NOMO-1 (cell line): ENCODE measurements at regions not wholly inside any gene's neighbourhood (a gene's known extent, or its start where the extent isn't known, plus 50 kb on each side); places are given as distances from the start of the nearest gene placed in this dataset.
"Not testable (repeated sequence)": the region's sequence is repeated elsewhere in the genome, so short reads cannot be mapped to it uniquely, and the experiment has no call there.

Source experiments
- DNase-seq, 2 experiments: peaks; one replicate each; lab custom pipeline; 2025; ENCODE audit not compliant: unreplicated experiment in 2 of 2; lab: John Stamatoyannopoulos, UW

DNA sequence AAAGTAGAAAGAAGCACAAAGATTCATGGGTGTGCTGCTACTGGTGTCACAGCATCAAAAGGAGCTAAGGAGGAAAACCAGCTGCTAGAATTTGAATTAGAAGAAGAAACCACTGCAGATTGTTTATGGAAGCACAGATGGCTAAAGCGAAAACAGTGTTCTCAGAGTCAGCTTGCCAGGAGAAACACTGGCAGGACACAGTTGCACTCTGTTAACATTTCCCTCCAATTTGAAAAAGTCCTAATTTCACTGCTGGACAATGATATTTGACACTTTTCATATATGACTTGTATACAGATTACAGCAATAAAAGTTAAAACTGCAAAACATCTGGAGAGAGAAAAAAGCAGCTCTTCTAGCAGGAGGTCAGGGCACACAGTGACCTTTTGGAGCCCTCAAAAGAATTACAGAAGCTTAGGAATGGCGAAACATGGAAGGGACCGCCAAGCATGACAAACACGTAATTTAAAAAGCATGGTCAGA is 314.5 kb downstream of the COL12A1 start:
- no peak for DNase-seq

DNA sequence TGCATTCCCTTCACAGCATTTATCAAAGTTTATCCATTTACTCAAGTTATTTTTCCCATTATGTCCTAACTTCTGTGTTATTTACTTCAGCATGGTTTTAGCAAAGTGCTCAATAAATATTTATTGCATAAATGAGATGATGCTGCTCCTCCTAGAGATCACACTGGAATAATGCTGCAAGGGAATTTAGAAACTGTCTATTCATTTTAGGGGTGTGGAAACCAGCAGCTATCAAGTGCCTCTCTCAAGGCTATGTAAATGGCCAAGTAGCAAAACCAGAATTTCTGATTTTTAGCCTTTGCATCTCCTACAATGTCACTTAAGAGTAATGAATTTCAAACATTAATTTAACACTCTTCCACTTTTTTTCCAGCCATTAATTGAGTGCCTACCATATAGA is 316.2 kb downstream of the COL12A1 start:
- no peak for DNase-seq

DNA sequence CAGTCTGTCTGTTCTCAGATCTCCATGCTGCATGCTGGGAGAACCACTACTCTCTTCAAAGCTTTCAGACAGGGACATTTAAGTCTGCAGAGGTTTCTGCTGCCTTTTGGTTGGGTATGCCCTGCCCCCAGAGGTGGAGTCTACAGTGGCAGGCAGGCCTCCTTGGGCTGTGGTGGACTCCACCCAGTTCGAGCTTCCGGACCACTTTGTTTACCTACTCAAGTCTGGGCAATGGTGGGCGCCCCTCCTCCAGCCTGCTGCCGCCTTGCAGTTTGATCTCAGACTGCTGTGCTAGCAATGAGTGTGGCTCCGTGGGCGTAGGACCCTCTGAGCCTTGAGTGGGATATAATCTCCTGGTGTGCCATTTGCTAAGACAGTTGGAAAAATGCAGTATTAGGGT is 317.1 kb downstream of the COL12A1 start:
- not testable (repeated sequence) for DNase-seq

DNA sequence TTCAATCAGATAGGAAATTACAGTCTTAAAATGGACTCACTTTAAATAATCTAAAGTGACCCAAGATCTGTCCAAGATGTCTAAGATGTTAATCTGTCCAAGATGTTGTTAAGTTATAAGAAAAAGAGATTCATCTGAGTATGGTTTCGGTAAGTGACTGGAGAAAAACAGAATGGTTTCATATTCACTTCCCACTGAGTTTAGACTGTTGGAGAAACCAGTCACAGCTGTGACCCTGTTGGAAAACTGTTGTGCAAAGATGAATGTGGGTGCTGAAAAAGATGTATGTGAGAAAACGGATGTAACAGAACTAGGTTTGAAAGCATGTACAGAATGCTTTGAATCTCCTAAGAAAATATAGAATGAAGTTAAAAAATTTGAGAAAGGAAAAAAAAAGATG is 325.9 kb downstream of the COL12A1 start:
- DNase-seq: no peak

DNA sequence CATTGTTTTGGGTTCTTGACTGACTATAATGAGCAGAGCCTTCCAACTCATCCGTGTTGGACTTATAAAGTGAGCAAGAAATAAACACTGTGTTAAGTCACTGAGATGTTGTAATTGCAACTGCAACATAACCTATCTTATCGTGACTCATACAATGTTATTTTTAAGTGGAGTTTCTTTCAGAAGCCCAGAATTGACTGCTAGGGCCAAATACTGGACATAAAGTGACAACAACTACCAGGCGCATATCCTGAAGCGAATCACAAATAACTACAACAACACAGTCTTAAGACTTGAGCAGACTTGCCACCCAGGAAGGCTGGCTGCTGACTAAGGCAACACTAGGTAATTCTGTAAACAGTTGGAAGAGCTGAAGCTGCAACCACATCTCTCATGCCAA is 326.6 kb downstream of the COL12A1 start:
- DNase-seq: no peak

DNA sequence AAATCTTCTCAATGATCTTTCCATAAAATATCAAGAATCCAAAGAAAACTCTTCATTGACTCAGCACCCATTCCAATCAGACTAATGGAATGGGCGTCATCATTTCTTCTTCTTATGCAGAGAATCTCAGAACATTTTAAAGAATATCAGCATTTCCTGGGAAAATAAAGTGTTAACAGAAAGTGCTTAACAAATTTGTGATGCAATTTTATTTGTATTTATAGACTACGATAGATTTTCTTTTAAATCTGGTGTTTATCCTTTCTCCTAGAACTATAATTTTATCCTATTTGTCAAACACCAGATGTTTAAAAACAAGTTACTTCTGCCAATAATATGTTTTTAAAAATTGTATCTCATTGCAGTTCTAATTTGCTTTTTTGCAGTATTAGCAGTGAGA is 330.7 kb downstream of the COL12A1 start:
- no peak for DNase-seq

DNA sequence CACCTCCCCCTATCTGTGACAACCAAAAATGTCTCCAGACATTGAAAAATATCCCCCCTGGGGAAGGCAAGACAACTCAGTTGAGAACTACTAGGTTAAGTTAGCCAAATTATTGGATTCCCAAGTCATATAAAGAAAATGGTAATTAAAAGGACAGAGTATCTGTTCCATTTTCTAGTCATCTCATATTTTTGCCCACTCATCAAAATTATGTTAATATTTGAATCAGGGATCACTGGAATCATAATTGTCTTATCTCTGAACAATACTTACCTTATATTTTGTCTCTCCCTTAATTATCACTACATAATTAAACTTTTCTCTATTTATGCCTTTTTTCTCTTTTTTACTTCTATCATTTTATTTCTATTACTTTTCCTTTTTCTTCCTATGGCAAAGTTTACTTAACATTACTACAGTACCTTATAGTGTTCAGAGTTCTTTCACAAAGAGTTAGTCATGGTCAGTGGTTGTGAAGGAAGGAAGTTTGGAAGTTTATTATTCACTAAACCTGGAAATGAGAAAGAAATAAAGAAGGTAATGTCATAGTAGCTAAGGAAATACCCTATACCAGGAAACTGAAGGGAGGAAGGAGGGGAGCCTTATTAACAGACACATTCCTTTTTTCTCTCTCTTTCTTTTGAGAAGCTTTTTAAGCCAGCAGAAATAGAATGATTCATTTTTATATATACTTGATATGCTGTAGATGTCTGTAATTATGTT is 332.9 kb downstream of the COL12A1 start:
- DNase-seq: no peak

DNA sequence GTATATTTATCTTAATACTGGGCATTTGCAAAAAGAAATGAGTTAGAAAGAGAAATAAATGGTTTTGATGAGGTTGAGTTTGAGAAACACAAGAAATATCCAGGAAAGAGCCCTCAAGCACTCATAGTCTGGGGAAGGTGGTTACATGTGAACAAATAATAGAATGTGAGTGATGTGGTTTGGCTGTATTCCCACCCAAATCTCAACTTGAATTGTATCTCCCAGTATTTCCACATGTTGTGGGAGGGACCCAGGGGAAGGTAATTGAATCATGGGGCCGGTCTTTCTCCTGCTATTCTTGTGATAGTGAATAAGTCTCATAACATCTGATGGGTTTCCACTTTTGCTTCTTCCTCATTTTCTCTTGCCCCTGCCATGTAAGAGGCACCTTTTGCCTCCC is 334.1 kb downstream of the COL12A1 start:
- DNase-seq: no peak

DNA sequence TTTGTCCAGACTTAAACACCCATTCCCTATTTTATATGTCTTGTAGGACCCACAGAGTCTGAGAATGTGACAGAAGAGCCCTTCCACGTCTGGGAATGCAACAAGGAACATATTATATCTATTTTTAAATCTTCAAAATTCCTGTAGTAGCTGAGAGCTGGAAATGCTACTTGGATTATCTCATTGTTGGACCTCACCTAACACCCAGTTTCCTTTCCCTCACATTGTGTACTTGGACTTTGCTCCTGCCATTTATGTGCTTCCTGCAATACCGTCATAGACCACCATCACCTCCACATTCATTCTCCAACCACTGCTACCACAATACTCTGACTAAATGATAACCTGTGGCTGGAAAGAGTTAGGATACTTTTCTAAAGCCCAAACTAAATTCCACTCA is 335.4 kb downstream of the COL12A1 start:
- DNase-seq: no peak

DNA sequence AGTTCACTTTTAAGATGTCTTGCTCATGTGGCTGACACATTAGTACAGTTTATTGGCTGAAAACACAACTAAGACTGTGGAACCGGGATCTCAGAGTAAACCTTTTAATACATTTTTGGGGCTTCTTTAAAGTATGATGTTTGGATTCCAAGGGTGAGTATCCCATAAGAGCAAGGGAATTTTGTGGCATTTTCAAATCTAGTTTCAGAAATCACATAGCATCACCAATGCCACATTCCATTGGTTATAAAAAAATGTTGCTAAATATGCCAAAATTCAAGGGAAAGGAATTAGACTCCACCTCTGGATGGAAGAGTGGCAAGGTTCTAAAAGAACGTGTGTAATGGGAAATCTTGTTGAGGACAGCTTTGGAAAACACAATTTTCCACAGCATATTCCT is 338.6 kb downstream of the COL12A1 start:
- DNase-seq: no peak

DNA sequence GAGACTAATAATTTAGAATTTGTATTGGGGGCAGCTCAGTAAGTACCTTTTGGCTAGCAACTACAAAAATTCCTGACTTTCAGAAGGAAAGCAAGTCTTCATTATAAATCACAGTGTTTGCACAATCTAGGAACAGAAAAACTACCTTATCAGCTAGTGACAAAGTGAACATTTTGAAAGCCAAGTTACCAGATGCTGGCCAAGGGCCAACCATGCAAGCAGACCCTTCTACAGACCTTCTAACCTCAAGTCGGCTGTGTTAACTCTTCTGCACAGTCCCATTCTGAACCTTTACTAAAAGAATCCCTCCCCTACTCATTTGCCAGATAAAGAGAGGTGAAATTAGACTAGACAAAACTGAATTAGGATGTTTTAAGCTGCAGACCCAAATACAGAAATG is 341.9 kb downstream of the COL12A1 start:
- DNase-seq: no peak

DNA sequence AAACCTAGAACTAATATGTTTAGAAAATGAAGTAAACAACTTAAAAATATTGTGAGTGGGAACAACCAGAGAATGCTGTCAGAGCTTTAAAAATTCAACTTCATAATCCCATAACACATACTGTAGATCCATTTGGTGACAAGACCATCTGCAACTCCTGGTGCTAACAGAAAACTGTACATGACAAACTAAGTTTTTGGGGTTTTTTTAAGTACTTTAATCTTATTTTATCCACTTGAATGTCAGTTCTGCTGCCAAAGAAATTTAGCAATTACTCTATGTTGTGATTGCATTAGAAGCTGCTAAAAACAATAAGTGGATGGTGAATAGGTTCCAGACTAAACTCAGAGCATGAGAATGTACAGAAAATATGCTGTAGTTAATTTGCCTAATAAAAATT is 345.4 kb downstream of the COL12A1 start:
- DNase-seq: no peak

DNA sequence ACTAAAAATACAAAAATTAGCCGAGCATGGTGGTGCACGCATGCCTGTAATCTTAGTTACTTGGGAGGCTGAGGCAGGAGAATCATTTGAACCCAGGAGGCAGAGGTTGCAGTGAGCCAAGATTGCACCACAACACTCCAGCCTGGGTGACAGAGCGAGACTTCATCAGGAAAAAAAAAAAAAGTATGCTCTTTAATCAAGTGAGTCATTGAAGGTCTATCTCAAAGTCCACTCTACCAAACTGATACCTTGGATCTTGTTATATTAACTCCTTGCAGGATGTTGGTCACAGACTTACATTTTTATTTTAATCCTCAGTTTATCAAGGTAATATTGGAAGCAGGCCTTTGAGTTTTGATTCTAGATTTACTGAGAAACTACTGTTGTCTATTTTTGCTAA is 348.7 kb downstream of the COL12A1 start:
- DNase-seq: no peak

DNA sequence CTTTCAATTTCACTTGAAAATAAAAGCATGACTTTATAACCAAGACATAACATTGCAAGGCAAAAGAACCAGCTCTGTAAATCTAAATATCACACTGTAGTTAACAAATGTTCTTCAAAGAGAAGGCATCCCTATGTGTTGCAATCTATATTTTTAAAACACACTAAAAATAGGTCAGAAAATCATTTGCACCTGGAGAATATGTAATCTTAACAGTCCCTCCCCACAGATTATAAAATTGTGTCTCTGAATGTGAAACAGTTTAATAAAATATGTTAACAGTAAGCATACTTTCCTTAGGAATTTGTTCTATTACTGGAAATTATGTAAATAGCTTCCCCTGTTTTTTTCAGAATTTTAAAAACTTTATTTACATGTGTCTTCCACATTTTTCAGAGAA is 351.9 kb downstream of the COL12A1 start:
- no peak for DNase-seq

DNA sequence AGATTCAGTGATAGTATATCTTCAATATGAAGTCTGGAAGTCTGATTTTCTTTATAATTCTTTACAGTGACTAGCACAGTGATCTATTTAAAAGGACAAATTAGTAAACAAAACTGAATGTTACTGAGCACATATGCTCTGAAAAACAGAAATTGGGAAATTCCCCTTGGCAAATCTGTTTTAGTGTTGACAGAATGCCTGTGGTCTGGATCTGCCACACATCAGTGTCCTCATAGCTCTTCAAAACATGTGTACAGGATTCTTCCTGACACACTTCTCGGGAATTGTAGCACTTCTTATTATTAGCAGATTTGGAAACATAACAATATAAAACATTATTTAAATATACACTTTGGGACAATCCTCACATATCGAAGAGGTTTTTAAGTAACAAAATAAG is 354.3 kb downstream of the COL12A1 start:
- DNase-seq: no peak

DNA sequence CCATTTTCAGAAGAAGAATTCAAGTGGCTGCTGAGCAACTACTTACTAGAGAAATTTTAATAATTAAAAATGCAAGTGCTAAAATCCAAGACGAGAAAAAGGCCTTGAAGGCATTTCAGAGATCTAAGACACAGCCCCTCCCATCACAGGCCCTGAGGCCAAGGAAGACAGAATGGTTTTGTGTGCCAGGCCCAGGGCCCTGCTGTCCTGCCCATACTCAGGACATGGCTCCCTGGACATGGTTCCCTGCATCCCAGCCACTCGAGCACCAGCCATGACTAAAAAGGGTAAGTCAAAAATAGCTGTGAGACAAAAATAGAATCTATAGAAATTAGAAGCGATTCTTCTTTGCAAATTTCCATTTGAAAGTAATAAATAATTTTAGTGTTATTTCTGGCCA is 364.9 kb downstream of the COL12A1 start:
- no peak for DNase-seq

DNA sequence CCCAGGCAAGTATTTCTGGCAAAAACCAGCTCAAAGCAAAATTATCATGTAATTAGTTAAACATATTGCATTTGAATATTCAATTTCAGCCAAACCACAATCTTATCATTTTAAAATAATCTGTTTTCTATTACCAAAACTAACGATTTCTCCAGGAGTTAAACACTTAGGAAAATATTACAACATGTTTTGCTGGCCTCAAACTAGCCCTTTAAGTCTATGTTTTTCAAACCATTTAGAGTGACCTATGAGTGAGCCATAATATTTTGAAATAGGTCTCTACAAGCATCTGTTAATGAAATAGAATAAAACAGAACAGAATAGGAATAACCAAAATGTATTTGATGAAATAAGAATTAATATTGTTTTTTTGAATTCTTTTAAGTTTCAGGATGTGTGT is 370.9 kb downstream of the COL12A1 start:
- no peak for DNase-seq

DNA sequence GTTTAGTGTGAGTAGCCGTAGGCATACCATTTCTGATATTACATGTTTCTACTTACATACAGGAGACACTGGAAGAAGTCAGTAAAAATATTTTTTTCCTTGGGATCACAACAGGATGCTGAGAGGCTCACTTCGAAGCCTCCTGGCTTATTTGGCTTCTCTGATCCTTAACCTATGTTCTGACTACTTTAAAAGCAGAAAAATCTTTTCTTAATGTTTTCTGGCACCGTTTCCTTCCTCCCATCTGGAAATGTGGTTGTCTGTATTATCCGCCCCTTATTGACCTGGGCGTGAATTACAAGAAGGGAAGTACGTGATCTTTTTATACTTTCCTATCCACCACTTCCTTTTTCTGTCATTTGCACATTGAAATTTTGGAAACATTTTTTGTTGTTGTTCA is 379.6 kb downstream of the COL12A1 start:
- DNase-seq: no peak

DNA sequence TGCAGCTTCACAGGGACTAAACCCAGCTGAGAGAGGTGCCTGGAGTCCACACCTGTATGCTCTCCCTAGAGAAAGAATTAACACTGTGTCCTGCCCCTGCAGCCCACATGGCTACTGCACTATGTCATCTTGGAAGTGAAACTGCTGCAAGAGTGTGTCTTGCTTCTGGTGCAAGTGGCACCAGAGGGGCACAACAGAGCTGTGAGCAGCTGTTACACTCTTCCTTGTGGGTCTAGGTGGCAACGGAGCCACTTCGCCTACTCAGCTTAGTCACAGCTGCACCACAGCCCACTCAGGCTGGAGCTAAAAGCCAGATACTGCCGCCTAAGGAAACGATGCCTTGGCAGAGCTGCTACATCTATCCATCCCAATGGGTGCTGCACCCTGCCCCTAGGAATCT is 391.4 kb downstream of the COL12A1 start:
- DNase-seq: no peak

DNA sequence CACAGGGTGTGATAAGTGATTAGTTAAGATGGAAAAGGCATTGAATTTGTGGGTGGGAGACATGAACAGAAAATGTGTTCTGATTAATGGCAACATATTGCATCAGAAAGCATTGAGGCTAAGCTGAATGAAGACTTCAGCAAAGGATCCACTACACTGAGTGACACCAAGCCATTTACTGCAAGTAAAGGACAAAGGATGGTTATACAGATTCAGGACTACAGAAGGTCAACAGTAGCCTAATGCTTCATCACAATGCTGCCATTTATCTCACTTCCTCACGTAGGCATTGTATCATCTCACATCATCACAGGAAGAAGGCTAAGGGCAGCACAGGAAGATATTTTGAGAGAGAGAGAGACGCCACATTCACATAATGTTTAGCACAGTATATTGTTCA is 398.2 kb downstream of the COL12A1 start:
- no peak for DNase-seq

DNA sequence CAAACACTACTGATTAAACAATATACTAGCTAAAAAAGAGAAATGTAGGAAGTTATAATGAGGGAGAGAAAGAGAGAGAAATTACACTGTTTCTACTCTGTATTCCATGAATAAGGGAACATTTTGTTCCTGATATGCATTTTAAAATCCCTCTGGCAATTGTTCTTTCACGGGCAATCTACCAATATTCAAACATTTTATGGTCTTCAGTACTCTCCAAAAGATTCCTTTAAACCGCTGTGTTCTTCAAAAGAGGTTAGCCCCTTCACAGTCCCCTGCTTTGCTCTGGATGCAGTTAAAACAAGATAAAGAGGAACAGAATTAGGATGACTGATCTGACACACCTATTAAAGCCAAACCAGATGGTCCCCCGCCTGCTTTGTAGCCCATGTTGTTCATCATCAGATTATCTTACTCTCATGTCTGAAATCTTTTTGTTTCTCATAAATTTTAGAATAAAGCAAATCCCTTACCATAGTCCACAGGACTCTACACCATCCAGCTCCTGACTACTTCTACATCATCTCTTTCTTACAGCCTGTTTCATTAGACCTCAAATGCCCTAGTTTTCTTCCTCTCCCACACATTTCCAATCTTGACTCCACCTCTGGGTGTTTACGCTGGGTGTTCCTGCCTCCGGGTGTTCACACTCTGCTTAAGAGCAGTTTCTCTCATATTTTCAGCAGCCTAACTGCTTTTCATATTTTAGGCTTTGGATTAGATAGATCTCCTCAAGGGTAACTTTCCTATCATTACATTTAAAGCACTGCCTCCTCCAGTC is 399.7 kb downstream of the COL12A1 start:
- DNase-seq: no peak

DNA sequence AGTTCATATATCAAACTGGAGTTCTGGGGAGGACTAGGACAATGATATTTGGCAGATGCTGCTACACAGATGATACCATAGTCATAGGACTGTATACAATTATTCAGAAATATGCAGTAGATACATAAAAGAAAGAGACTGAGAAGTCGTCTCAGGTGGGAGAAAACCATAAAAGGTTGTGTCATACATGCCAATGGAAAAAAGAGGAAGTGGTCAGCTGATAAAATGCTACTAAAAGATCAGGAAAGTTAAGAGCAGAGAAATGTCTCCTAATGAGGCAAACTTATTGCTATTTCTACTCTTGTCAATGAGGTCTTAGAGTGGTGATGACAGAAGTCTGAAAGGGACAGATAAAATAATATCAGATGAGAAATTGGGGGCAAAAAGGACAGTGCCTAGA is 407.6 kb downstream of the COL12A1 start:
- no peak for DNase-seq
